GM21447 (cell line): ENCODE measurements at regions not wholly inside any gene's neighbourhood (a gene's known extent, or its start where the extent isn't known, plus 50 kb on each side); places are given as distances from the start of the nearest gene placed in this dataset.
"Not testable (repeated sequence)": the region's sequence is repeated elsewhere in the genome, so short reads cannot be mapped to it uniquely, and the experiment has no call there.

Experiments
- ATAC-seq: cut with Tn5 transposase; IDR thresholded peaks from one replicate; pipeline ENCODE4 v1.9.1; 2021; ENCODE audit not compliant: unreplicated experiment

GRCh38 chr22:22169923-22170322, 74.7 kb upstream of the VPREB1 start:
- ATAC-seq: no peak

GRCh38 chr22:22168941-22169867, 75.4 kb upstream of the VPREB1 start:
- no peak for ATAC-seq

- ATAC-seq: peak; percentile 30
These were observed 76.2 kb upstream of the VPREB1 start for GRCh38 chr22:22168190-22168940.

GRCh38 chr22:22167791-22168189, 76.8 kb upstream of the VPREB1 start:
- peak; percentile 83 for ATAC-seq

- no peak for ATAC-seq
These were observed 77.5 kb upstream of the VPREB1 start for GRCh38 chr22:22166941-22167713.

- no peak for ATAC-seq
These were observed 78.5 kb upstream of the VPREB1 start for GRCh38 chr22:22165936-22166710.

- ATAC-seq: no peak
These were observed 79.9 kb upstream of the VPREB1 start for GRCh38 chr22:22164541-22165272.

GRCh38 chr22:22161924-22162851, 82.4 kb upstream of the VPREB1 start:
- peak; percentile 73 for ATAC-seq

GRCh38 chr22:22160768-22161167, 83.8 kb upstream of the VPREB1 start:
- not testable (repeated sequence) for ATAC-seq

- ATAC-seq: no peak
These were observed 85.2 kb upstream of the VPREB1 start for GRCh38 chr22:22159384-22159783.

GRCh38 chr22:22158965-22159364, 85.6 kb upstream of the VPREB1 start:
- no peak for ATAC-seq

- no peak for ATAC-seq
These were observed 86.3 kb upstream of the VPREB1 start for GRCh38 chr22:22158207-22158816.

GRCh38 chr22:22157348-22157725, 87.2 kb upstream of the VPREB1 start:
- peak; percentile 35 for ATAC-seq

GRCh38 chr22:22156716-22157347, 87.8 kb upstream of the VPREB1 start:
- ATAC-seq: peak; percentile 70

- no peak for ATAC-seq
These were observed 88.3 kb upstream of the VPREB1 start for GRCh38 chr22:22156348-22156715.

GRCh38 chr22:22155607-22156006, 89.0 kb upstream of the VPREB1 start:
- ATAC-seq: no peak

GRCh38 chr22:22155146-22155545, 89.4 kb upstream of the VPREB1 start:
- no peak for ATAC-seq

- no peak for ATAC-seq
These were observed 90.5 kb upstream of the VPREB1 start for GRCh38 chr22:22154040-22154439.
